GM12875 (cell line): ENCODE measurements at regions not wholly inside any gene's neighbourhood (a gene's known extent, or its start where the extent isn't known, plus 50 kb on each side); places are given as distances from the start of the nearest gene placed in this dataset.

Experiments
- H3K4me3 ChIP-seq: one replicate; pipeline ENCODE4 v1.5.1; 2011; ENCODE audit warnings: low read depth, low read length, control low read depth
- CTCF ChIP-seq: IDR thresholded peaks from 2 replicates; pipeline ENCODE4 v1.5.1; 2011; ENCODE audit warnings: low read depth, mild to moderate bottlenecking, control low read depth, inconsistent platforms, low read length, moderate library complexity, borderline replicate concordance; ENCODE audit not compliant: insufficient read depth

GRCh38 chr5:61734966-61735365, 402.9 kb downstream of the ZSWIM6 start:
- no peak overlapping the region for H3K4me3 ChIP-seq
- no peak for TF ChIP-seq CTCF

GRCh38 chr5:61735531-61735930, 403.5 kb downstream of the ZSWIM6 start:
- TF ChIP-seq CTCF = no peak
- H3K4me3 ChIP-seq = no peak overlapping the region

- H3K4me3 ChIP-seq = no peak overlapping the region
- TF ChIP-seq CTCF = no peak
Measured at GRCh38 chr5:61735995-61736394, 403.9 kb downstream of the ZSWIM6 start.

GRCh38 chr5:61737301-61737963, 405.4 kb downstream of the ZSWIM6 start:
- H3K4me3 ChIP-seq = no peak overlapping the region
- TF ChIP-seq CTCF = no peak

GRCh38 chr5:61737964-61738340, 405.9 kb downstream of the ZSWIM6 start:
- H3K4me3 ChIP-seq = no peak overlapping the region
- TF ChIP-seq CTCF = no peak

GRCh38 chr5:61738446-61738845, 406.4 kb downstream of the ZSWIM6 start:
- H3K4me3 ChIP-seq = no peak overlapping the region
- TF ChIP-seq CTCF = no peak
